PC-3 (cell line): ENCODE measurements at regions not wholly inside any gene's neighbourhood (a gene's known extent, or its start where the extent isn't known, plus 50 kb on each side); places are given as distances from the start of the nearest gene placed in this dataset.

Source experiments
- CTCF ChIP-seq: fragments of 300-600 bp; sonication (generic); conservative IDR thresholded peaks from 2 replicates; pipeline ENCODE4 v1.5.1; 2017; ENCODE audit warnings: antibody characterized with exemption, low read depth, mild to moderate bottlenecking, low read length
- EZH2phosphoT487 ChIP-seq: fragments of 300-600 bp; sonication (generic); IDR thresholded peaks from 2 replicates; pipeline ENCODE4 v1.6.1; 2018; ENCODE audit warnings: mild to moderate bottlenecking, antibody characterized with exemption, low read length, borderline replicate concordance

- TF ChIP-seq CTCF (no peak), EZH2phosphoT487 (no peak)
These were observed 233.1 kb downstream of the BCAS1 start for GRCh38 chr20:53837126-53837826.
